Thoracic aorta (tissue), 2 donors: ENCODE measurements at regions not wholly inside any gene's neighbourhood (a gene's known extent, or its start where the extent isn't known, plus 50 kb on each side); places are given as distances from the start of the nearest gene placed in this dataset.

Experiments used
- ATAC-seq: fragments of 150-250 bp; one replicate; pipeline ENCODE4 v1.8.0; 2017; ENCODE audit warnings: low read depth; ENCODE audit not compliant: insufficient number of reproducible peaks, low FRiP score
- DNase-seq: peaks from one replicate; pipeline ENCODE4 v3.0.0-alpha.2; 2020; ENCODE audit warnings: low spot score
- H3K27ac ChIP-seq, 2 donors: fragments of 200-600 bp; sonication (generic); 1 replicate in 1 of 2; 2 replicates in 1 of 2; pipeline ENCODE4 v1.5.1; 2016; ENCODE audit warnings: mild to moderate bottlenecking in 2 of 2, moderate library complexity in 2 of 2
- H3K27me3 ChIP-seq: fragments of 200-600 bp; sonication (generic); replicated peaks from 2 replicates; pipeline ENCODE4 v1.6.0; 2016; ENCODE audit warnings: mild to moderate bottlenecking; ENCODE audit not compliant: insufficient read depth
- H3K36me3 ChIP-seq: fragments of 200-600 bp; sonication (generic); one replicate; pipeline ENCODE4 v1.5.1; 2016
- H3K4me1 ChIP-seq, 2 donors: fragments of 200-600 bp; sonication (generic); 1 replicate in 1 of 2; 2 replicates in 1 of 2; pipeline versions ENCODE4 v1.5.1 to v1.6.0; 2016; ENCODE audit warnings: low read depth in 2 of 2, mild to moderate bottlenecking in 1 of 2; ENCODE audit not compliant: control insufficient read depth in 1 of 2
- H3K4me3 ChIP-seq: fragments of 200-600 bp; sonication (generic); 2 replicates; pipeline ENCODE4 v1.5.1; 2016; ENCODE audit warnings: mild to moderate bottlenecking
- H3K9me3 ChIP-seq: fragments of 200-600 bp; sonication (generic); 2 replicates; pipeline ENCODE4 v1.5.1; 2016
- TF ChIP-seq, protein P1 (sequence below): fragments of 200-600 bp; sonication (generic); IDR thresholded peaks from one replicate; pipeline ENCODE4 v1.5.1; 2019; ENCODE audit warnings: antibody characterized with exemption

DNA sequence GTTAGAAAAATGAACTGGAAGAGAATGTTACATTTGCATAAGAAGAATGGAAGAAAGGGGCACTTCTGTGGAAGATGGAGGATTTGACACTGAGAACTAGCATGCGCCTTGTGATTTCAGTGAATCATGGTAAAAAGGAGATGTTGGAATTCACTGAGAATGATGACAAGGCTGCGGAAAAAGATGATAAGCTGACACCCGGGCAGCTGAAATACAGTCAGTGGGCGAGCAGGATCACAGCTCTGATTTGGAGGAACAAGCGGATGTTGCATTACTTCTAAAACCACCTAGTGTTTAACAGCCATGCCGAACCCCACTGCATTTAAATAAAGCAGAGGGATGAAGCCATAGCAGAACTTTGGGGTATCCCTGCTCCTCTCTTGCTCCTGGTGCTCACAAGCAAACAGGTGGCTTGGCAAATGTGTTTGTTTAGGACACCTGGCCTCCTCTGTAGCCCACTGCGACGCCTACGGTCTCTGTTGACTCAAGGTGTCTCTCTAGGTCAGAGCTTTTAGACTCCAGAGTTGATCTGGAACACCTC lies 134.9 kb downstream of the NDUFA10 start:
- H3K27me3 ChIP-seq: no peaks in the 10 kb centered on the region
- no peaks in the 10 kb centered on the region for H3K4me1 ChIP-seq
- ATAC-seq (no peak), DNase-seq (no peak)
- TF ChIP-seq, protein P1, sequence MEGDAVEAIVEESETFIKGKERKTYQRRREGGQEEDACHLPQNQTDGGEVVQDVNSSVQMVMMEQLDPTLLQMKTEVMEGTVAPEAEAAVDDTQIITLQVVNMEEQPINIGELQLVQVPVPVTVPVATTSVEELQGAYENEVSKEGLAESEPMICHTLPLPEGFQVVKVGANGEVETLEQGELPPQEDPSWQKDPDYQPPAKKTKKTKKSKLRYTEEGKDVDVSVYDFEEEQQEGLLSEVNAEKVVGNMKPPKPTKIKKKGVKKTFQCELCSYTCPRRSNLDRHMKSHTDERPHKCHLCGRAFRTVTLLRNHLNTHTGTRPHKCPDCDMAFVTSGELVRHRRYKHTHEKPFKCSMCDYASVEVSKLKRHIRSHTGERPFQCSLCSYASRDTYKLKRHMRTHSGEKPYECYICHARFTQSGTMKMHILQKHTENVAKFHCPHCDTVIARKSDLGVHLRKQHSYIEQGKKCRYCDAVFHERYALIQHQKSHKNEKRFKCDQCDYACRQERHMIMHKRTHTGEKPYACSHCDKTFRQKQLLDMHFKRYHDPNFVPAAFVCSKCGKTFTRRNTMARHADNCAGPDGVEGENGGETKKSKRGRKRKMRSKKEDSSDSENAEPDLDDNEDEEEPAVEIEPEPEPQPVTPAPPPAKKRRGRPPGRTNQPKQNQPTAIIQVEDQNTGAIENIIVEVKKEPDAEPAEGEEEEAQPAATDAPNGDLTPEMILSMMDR: no peak
- H3K36me3 ChIP-seq: no peaks in the 10 kb centered on the region
- no peak overlapping the region for H3K4me3 ChIP-seq
- H3K9me3 ChIP-seq: peaks cover 11% of the 10 kb centered on the region
- H3K27ac ChIP-seq: no peak overlapping the region

DNA sequence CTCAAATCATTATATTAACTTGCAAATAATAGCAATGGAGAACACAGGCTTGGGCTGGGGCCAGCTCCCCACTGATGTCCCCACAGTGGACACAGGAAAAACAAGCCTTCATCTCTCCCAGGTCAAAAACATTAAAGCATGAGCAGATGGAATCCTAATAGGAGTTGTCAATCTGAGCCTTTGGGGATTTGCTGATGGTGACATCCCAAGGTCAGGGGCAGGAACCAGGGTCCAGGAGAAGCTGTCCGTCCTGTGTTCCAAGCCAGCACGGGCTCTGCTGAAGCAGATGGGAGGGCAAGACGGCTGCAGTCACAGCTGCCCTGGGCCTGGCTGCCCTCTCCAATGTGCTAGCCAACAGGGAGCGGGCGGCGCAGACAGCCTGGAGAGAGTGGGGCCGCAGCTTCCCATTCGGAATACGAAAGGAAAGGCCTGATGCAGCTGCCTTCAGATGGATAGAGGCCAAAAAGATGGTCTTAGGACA lies 135.5 kb downstream of the NDUFA10 start:
- Histone ChIP-seq H3K36me3 (no peaks in the 10 kb centered on the region), H3K27ac (no peak overlapping the region), H3K27me3 (no peaks in the 10 kb centered on the region), H3K4me3 (no peak overlapping the region), H3K4me1 (no peaks in the 10 kb centered on the region), H3K9me3 (peaks cover 17% of the 10 kb centered on the region)
- DNase-seq (no peak), ATAC-seq (no peak)
- TF ChIP-seq, protein P1: no peak

GRCh38 chr2:239887604-239888003 lies 137.5 kb downstream of the NDUFA10 start:
- Histone ChIP-seq H3K27ac (no peak overlapping the region), H3K9me3 (peaks cover 18% of the 10 kb centered on the region), H3K36me3 (no peaks in the 10 kb centered on the region), H3K4me1 (peaks cover 0 to 2% of the 10 kb centered on the region in 2 donors), H3K27me3 (no peaks in the 10 kb centered on the region), H3K4me3 (no peak overlapping the region)
- DNase-seq: no peak
- TF ChIP-seq, protein P1: no peak
- no peak for ATAC-seq

DNA sequence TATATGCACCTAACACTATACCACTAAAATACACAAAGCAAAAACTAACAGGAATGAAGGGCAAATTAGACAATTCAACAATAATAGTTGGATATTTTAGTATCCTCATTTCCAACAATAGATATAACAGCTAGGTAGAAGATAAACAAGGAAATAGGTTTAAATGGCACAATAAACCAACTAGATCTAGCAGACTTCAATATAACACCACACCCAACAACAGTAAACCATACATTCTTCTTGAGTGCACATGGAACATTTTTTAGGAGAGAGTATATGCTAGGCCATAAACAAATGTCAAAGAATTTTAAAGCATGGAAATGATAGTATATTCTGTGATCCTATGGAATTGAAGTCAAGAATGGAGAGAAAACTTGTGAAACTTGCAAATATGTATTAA lies 138.4 kb downstream of the NDUFA10 start:
- no peak for DNase-seq
- Histone ChIP-seq H3K9me3 (peaks cover 18% of the 10 kb centered on the region), H3K27me3 (no peaks in the 10 kb centered on the region), H3K4me3 (no peak overlapping the region), H3K36me3 (no peaks in the 10 kb centered on the region), H3K4me1 (peaks cover 6 to 10% of the 10 kb centered on the region in 2 donors), H3K27ac (no peak overlapping the region)
- ATAC-seq: no peak
- TF ChIP-seq, protein P1: no peak

DNA sequence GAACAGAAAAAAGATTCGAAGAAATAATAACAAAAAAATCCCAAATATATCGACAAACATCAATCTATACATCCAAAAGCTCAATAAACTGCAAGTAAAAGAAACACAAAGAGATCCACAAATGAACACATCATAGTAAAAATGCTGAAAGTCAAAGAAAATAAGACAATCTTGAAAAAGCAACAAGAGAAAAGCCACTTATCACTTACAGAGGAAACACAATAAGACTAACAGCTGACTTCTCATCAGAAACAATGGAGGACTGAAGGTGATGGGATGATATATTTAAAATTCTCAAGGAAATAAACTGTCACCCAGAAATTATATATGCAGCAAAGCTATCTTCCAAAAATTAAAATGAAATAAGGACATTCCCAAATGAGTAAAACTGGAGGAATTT lies 140.3 kb downstream of the NDUFA10 start:
- Histone ChIP-seq H3K36me3 (no peaks in the 10 kb centered on the region), H3K27me3 (no peaks in the 10 kb centered on the region), H3K4me1 (peaks cover 16 to 20% of the 10 kb centered on the region in 2 donors), H3K4me3 (no peak overlapping the region), H3K27ac (no peak overlapping the region), H3K9me3 (peaks cover 18% of the 10 kb centered on the region)
- TF ChIP-seq, protein P1: no peak
- ATAC-seq: no peak
- DNase-seq: no peak
